Right lobe of liver (tissue), 6 donors: ENCODE measurements at regions not wholly inside any gene's neighbourhood (a gene's known extent, or its start where the extent isn't known, plus 50 kb on each side); places are given as distances from the start of the nearest gene placed in this dataset.

Experiments
- ATAC-seq, 4 donors: fragments of 200-7000 bp; cut with Tn5 transposase; one replicate each; pipeline ENCODE4 v1.9.1; 2020; ENCODE audit warnings: mild to moderate bottlenecking in 4 of 4, moderate library complexity in 4 of 4
- DNase-seq, 3 donors: peaks; one replicate each; pipeline ENCODE4 v3.0.0-alpha.2; 2020
- H3K27ac ChIP-seq, 3 donors: fragments of 200-600 bp; one replicate each; pipeline ENCODE4 v1.8.0; 2022
- H3K27me3 ChIP-seq, 2 donors: fragments of 200-600 bp; one replicate each; pipeline ENCODE4 v1.8.0; 2022
- H3K36me3 ChIP-seq, 4 donors: fragments of 200-600 bp; sonication (generic) in 1 of 4; one replicate each; pipeline versions ENCODE4 v1.5.1 to v1.8.0; 2017 to 2022; ENCODE audit warnings: control low read depth in 1 of 4
- H3K4me1 ChIP-seq, 4 donors: fragments of 200-600 bp; sonication (generic) in 1 of 4; one replicate each; pipeline versions ENCODE4 v1.5.1 to v1.8.0; 2017 to 2022; ENCODE audit warnings: control low read depth in 1 of 4
- H3K4me3 ChIP-seq, 3 donors: fragments of 200-600 bp; one replicate each; pipeline ENCODE4 v1.8.0; 2022
- H3K9me3 ChIP-seq, 4 donors: fragments of 200-600 bp; sonication (generic) in 1 of 4; one replicate each; pipeline versions ENCODE4 v1.5.1 to v1.8.0; 2017 to 2022; ENCODE audit warnings: control low read depth in 1 of 4
- POLR2A ChIP-seq: fragments of 450-650 bp; IDR thresholded peaks from one replicate; pipeline ENCODE4 v1.6.1; 2017; ENCODE audit warnings: antibody characterized with exemption, mild to moderate bottlenecking
- WGBS: methylation state at CpG from one replicate; pipeline ENCODE4 v1.1.6; 2018; ENCODE audit warnings: low coverage, low lambda C conversion rate; ENCODE audit not compliant: insufficient coverage; ENCODE audit errors: missing lambda C conversion rate; 5-methylcytosine and 5-hydroxymethylcytosine counted together
- intact Hi-C, 2 donors: fragments of 100-400 bp; cut with DNase I; formaldehyde crosslinking; loops; one replicate each; pipeline versions ENCODE4 v1.11.2 to v1.14.1; 2022
- TF ChIP-seq, protein P1 (sequence below), 4 donors: fragments of 200-600 bp in 3 of 4; fragments of 450-650 bp in 1 of 4; IDR thresholded peaks; one replicate each; pipeline versions ENCODE4 v1.5.1 to v1.8.0; 2016 to 2022; ENCODE audit warnings: antibody characterized with exemption in 4 of 4, mild to moderate bottlenecking in 2 of 4
- donor health status: DM: no; HTN: yes; CAD: no.
- donor health status: DM: no; HTN: no; CAD: no.
- donor health status: DM: no; HTN: no; CAD: no.
- donor health status: DM: no; HTN: yes; CAD: no.
- donor health status: DM: no; HTN: yes; CAD: no.

DNA sequence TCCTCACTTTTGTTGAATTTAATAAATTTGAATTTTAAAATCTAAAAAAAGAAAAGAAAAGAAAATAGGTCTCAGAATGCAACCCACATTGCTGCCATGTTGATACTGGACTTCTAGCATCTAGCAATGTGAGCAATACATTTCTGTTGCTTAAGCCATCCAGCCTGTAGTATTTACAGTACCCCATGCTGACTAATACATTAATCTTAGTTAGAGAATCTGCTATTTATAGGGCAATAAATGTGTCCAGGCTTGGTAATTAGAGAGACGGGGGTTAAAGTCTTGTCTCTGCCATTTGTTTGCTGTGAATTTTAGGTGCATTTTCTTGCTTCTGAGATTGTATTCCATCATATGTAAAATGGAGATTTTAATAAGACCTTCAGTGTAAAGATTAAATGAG, 471.3 kb downstream of the DHX35 start:
- DNase-seq (no peak), ATAC-seq (no peak)
- H3K27ac ChIP-seq: no peak overlapping the region
- TF ChIP-seq, protein P1, sequence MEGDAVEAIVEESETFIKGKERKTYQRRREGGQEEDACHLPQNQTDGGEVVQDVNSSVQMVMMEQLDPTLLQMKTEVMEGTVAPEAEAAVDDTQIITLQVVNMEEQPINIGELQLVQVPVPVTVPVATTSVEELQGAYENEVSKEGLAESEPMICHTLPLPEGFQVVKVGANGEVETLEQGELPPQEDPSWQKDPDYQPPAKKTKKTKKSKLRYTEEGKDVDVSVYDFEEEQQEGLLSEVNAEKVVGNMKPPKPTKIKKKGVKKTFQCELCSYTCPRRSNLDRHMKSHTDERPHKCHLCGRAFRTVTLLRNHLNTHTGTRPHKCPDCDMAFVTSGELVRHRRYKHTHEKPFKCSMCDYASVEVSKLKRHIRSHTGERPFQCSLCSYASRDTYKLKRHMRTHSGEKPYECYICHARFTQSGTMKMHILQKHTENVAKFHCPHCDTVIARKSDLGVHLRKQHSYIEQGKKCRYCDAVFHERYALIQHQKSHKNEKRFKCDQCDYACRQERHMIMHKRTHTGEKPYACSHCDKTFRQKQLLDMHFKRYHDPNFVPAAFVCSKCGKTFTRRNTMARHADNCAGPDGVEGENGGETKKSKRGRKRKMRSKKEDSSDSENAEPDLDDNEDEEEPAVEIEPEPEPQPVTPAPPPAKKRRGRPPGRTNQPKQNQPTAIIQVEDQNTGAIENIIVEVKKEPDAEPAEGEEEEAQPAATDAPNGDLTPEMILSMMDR (IDR thresholded peaks at IDR 0.05): no peak
- TF ChIP-seq POLR2A: no peak
- WGBS: 73% methylated on average over 1 of the region's 1 CpG
- no peaks in the 10 kb centered on the region for H3K4me1 ChIP-seq
- no peaks in the 10 kb centered on the region for H3K27me3 ChIP-seq
- intact Hi-C loops: no loop called here
- no peaks in the 10 kb centered on the region for H3K36me3 ChIP-seq
- H3K4me3 ChIP-seq: no peak overlapping the region
- H3K9me3 ChIP-seq: no peaks in the 10 kb centered on the region

- Histone ChIP-seq H3K27ac (no peak overlapping the region), H3K27me3 (no peaks in the 10 kb centered on the region), H3K36me3 (no peaks in the 10 kb centered on the region), H3K4me3 (no peak overlapping the region), H3K4me1 (no peaks in the 10 kb centered on the region), H3K9me3 (no peaks in the 10 kb centered on the region)
- intact Hi-C loops: no loop called here
- no peak for DNase-seq
- TF ChIP-seq, protein P1 (IDR thresholded peaks at IDR 0.05): no peak
- TF ChIP-seq POLR2A: no peak
- 59% methylated on average over 4 of the region's 4 CpGs for WGBS
- ATAC-seq: no peak
Observed at GRCh38 chr20:39431091-39431880, 469.1 kb downstream of the DHX35 start.

DNA sequence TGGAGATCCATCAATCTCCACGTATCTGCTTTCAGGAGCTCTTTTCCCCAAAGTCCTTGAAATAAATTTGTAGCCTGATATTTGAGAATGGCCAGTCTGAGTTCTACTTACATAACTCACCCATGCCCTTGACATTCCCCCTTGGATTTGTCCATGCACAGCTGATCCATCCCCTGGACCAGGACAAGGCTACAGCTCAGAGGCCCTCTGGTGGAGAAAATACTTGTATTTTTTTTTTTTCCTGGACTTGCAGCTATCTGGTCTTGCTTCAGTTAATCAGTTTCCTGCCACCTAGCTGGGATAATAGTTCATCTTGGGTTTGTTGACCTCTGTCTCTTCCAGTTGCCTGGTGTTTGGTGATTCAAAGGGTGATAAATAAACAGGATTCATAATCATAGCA, 467.6 kb downstream of the DHX35 start:
- H3K4me3 ChIP-seq: no peak overlapping the region
- no peaks in the 10 kb centered on the region for H3K36me3 ChIP-seq
- H3K27ac ChIP-seq: no peak overlapping the region
- H3K9me3 ChIP-seq: no peaks in the 10 kb centered on the region
- no peak for TF ChIP-seq POLR2A
- TF ChIP-seq, protein P1 (IDR thresholded peaks at IDR 0.05): peak in 3 of 4 donors; percentile 23 to 38 (median 33)
- no peaks in the 10 kb centered on the region for H3K27me3 ChIP-seq
- DNase-seq (no peak), ATAC-seq (peak in 2 of 4 donors; percentile 43 to 54)
- 20% methylated on average over 1 of the region's 1 CpG for WGBS
- H3K4me1 ChIP-seq: no peaks in the 10 kb centered on the region
- intact Hi-C loops: no loop called here

- DNase-seq (no peak), ATAC-seq (no peak)
- H3K27ac ChIP-seq: no peak overlapping the region
- H3K9me3 ChIP-seq: no peaks in the 10 kb centered on the region
- H3K4me1 ChIP-seq: no peaks in the 10 kb centered on the region
- no peaks in the 10 kb centered on the region for H3K27me3 ChIP-seq
- TF ChIP-seq POLR2A: no peak
- TF ChIP-seq, protein P1 (IDR thresholded peaks at IDR 0.05): no peak
- intact Hi-C loops: no loop called here
- H3K36me3 ChIP-seq: no peaks in the 10 kb centered on the region
- 61% methylated on average over 4 of the region's 5 CpGs for WGBS
- no peak overlapping the region for H3K4me3 ChIP-seq
Observed at GRCh38 chr20:39424962-39425678, 463.0 kb downstream of the DHX35 start.
